ENCODE measurements at regions not wholly inside any gene's neighbourhood (a gene's known extent, or its start where the extent isn't known, plus 50 kb on each side); places are given as distances from the start of the nearest gene placed in this dataset.
A peak's percentile ranks its signal among the peaks of the same experiment; 100 is the strongest.

- in situ Hi-C loops (cut with MboI; ENCODE audit: low sequenced_read_pairs), result no loop called here
Observed at GRCh38 chr7:46218461-46219200, 297.6 kb upstream of the IGFBP3 start.

More at GRCh38 chr7:46218461-46219200, 297.6 kb upstream of the IGFBP3 start:
- 0 out of 2 replicates have a peak overlapping the region, but pooled peaks have one; percentile 30 for H3K14ac ChIP-seq (replicated peaks; ENCODE audit: low read depth, low read length)
- H3K9me3 ChIP-seq (ENCODE audit: control insufficient read depth, insufficient read depth, low read length), result no peaks in the 10 kb centered on the region
- 0 out of 2 replicates have a peak, but pooled peaks cover 6% of the 10 kb centered on the region for H3K9me1 ChIP-seq (ENCODE audit: insufficient read depth, low read length)
- no peak overlapping the region for H3K9ac ChIP-seq (ENCODE audit: low read depth, low read length)
- no peak overlapping the region for H3K4me3 ChIP-seq (ENCODE audit: insufficient read depth, low read depth, low read length)
- H2BK15ac ChIP-seq (ENCODE audit: low read depth, low read length), result no peak overlapping the region
- no peak for TF ChIP-seq POLR2A (IDR thresholded peaks at IDR 0.05; ENCODE audit: low read depth, low read length)
- TF ChIP-seq, protein P1, sequence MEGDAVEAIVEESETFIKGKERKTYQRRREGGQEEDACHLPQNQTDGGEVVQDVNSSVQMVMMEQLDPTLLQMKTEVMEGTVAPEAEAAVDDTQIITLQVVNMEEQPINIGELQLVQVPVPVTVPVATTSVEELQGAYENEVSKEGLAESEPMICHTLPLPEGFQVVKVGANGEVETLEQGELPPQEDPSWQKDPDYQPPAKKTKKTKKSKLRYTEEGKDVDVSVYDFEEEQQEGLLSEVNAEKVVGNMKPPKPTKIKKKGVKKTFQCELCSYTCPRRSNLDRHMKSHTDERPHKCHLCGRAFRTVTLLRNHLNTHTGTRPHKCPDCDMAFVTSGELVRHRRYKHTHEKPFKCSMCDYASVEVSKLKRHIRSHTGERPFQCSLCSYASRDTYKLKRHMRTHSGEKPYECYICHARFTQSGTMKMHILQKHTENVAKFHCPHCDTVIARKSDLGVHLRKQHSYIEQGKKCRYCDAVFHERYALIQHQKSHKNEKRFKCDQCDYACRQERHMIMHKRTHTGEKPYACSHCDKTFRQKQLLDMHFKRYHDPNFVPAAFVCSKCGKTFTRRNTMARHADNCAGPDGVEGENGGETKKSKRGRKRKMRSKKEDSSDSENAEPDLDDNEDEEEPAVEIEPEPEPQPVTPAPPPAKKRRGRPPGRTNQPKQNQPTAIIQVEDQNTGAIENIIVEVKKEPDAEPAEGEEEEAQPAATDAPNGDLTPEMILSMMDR (conservative IDR thresholded peaks at IDR 0.05; ENCODE audit: low read depth, low read length), result no peak
- TF ChIP-seq MAFK (IDR thresholded peaks at IDR 0.05; ENCODE audit: low read depth, low read length), result no peak
- TF ChIP-seq, protein P2, sequence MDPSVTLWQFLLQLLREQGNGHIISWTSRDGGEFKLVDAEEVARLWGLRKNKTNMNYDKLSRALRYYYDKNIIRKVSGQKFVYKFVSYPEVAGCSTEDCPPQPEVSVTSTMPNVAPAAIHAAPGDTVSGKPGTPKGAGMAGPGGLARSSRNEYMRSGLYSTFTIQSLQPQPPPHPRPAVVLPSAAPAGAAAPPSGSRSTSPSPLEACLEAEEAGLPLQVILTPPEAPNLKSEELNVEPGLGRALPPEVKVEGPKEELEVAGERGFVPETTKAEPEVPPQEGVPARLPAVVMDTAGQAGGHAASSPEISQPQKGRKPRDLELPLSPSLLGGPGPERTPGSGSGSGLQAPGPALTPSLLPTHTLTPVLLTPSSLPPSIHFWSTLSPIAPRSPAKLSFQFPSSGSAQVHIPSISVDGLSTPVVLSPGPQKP (IDR thresholded peaks at IDR 0.05; ENCODE audit: borderline replicate concordance, low read depth, low read length), result no peak
- TF ChIP-seq BHLHE40 (IDR thresholded peaks at IDR 0.05; ENCODE audit: low read depth, low read length), result no peak
- TF ChIP-seq CEBPB (IDR thresholded peaks at IDR 0.05; ENCODE audit: low read depth, low read length), result no peak
- TF ChIP-seq RFX5 (IDR thresholded peaks at IDR 0.05; ENCODE audit: low read depth, low read length), result no peak
- TF ChIP-seq MAZ (IDR thresholded peaks at IDR 0.05; ENCODE audit: borderline replicate concordance, low read depth, low read length), result no peak
- no peak for TF ChIP-seq RAD21 (IDR thresholded peaks at IDR 0.05; ENCODE audit: low read length)
- TF ChIP-seq NFE2L2 (IDR thresholded peaks at IDR 0.05; ENCODE audit: low read depth, low read length), result no peak
- TF ChIP-seq SMC3 (IDR thresholded peaks at IDR 0.05; ENCODE audit: low read depth, low read length), result no peak
- TF ChIP-seq, protein P3, sequence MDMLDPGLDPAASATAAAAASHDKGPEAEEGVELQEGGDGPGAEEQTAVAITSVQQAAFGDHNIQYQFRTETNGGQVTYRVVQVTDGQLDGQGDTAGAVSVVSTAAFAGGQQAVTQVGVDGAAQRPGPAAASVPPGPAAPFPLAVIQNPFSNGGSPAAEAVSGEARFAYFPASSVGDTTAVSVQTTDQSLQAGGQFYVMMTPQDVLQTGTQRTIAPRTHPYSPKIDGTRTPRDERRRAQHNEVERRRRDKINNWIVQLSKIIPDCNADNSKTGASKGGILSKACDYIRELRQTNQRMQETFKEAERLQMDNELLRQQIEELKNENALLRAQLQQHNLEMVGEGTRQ (IDR thresholded peaks at IDR 0.05; ENCODE audit: low read depth, low read length), result no peak
- no peak for TF ChIP-seq CHD1 (IDR thresholded peaks at IDR 0.05; ENCODE audit: low read depth, low read length)
- no peak for TF ChIP-seq FOS (IDR thresholded peaks at IDR 0.05; ENCODE audit: low read depth, low read length)
- TF ChIP-seq RCOR1 (IDR thresholded peaks at IDR 0.05; ENCODE audit: insufficient replicate concordance, low read length), result no peak
- dilution Hi-C loops (cut with HindIII; ENCODE audit: low sequenced_read_pairs, unreplicated experiment), result no loop called here
- no peak overlapping the region for H3K23ac ChIP-seq (ENCODE audit: low read depth, low read length)
- no peak overlapping the region for H2BK20ac ChIP-seq (ENCODE audit: low read depth, low read length)
- H3K79me1 ChIP-seq (ENCODE audit: low read depth in 1 of 2, low read length in 2 of 2), result no peaks in the 10 kb centered on the region
- no peak overlapping the region for H4K5ac ChIP-seq (ENCODE audit: low read depth, low read length)
- H3K4me2 ChIP-seq (ENCODE audit: low read depth, low read length), result no peak overlapping the region
- CTCF ChIA-PET, result no interaction called here
- H3K18ac ChIP-seq (ENCODE audit: low read depth, low read length), result no peak overlapping the region
- peaks cover 2% of the 10 kb centered on the region; the same call in 1 of the 2 replicates for H3K27me3 ChIP-seq (ENCODE audit: control insufficient read depth, insufficient read depth, low read length)
- no peak overlapping the region for H2AFZ ChIP-seq (replicated peaks; ENCODE audit: low read length, poor library complexity)
- H2BK5ac ChIP-seq (ENCODE audit: low read depth, low read length, poor library complexity, severe bottlenecking), result no peak overlapping the region
- H3K4ac ChIP-seq (ENCODE audit: low read depth, low read length), result no peak overlapping the region
- intact Hi-C loops (cut with micrococcal nuclease), result no loop called here
- no peak overlapping the region for H3K56ac ChIP-seq (ENCODE audit: extremely low read depth, insufficient read depth, low read length)
- H3K27ac ChIP-seq (ENCODE audit: insufficient read depth, low read length), result no peak overlapping the region
- no peak overlapping the region for H2BK120ac ChIP-seq (ENCODE audit: low read depth, low read length)
- BruUV-seq (replicated peaks), result no TSS peak
- no peaks in the 10 kb centered on the region for H3K4me1 ChIP-seq (ENCODE audit: control insufficient read depth, insufficient read depth, low read length)
- H2AK5ac ChIP-seq (ENCODE audit: low read depth, low read length), result no peak overlapping the region
- ATAC-seq (ENCODE audit: low read depth) (no peak), DNase-seq (no peak)
- no peaks in the 10 kb centered on the region for H4K20me1 ChIP-seq (ENCODE audit: insufficient read depth, low read length)
- H3K36me3 ChIP-seq (ENCODE audit: control insufficient read depth, insufficient read depth, low read length), result no peaks in the 10 kb centered on the region
- H4K91ac ChIP-seq (ENCODE audit: insufficient read depth, low read depth, low read length), result no peak overlapping the region
- H2AK9ac ChIP-seq (replicated peaks; ENCODE audit: low read depth, low read length, poor library complexity), result no peak overlapping the region
- H4K8ac ChIP-seq (ENCODE audit: low read depth in 2 of 2, low read length in 2 of 2), result no peak overlapping the region
- POLR2A ChIA-PET (ENCODE audit: unreplicated experiment), result no interaction called here
- WGBS, 2 experiments (ENCODE audit: extremely low coverage in 2 of 2, insufficient read length in 1 of 2), result 60% methylated on average over 1 of the region's 9 CpGs; no CpG with 5 or more reads in 1 of the 2 experiments

Data from IMR-90 (cell line).